ENCODE measurements at regions not wholly inside any gene's neighbourhood (a gene's known extent, or its start where the extent isn't known, plus 50 kb on each side); places are given as distances from the start of the nearest gene placed in this dataset.

GRCh38 chr2:18455236-18455862, 105.1 kb downstream of the RDH14 start:
- no peak overlapping the region for H3K4me3 Mint-ChIP-seq (ENCODE audit: unreplicated experiment)
- no peak for DNase-seq (ENCODE audit: low spot score)
- peaks cover 3% of the 10 kb centered on the region for H3K36me3 Mint-ChIP-seq (ENCODE audit: low read depth)
- peak overlapping the region; percentile 80 for H3K27ac Mint-ChIP-seq (ENCODE audit: unreplicated experiment)
- peak; percentile 69 for TF ChIP-seq CTCF (IDR thresholded peaks at IDR 0.05)
- peaks cover 6% of the 10 kb centered on the region for H3K9me3 Mint-ChIP-seq (ENCODE audit: low read depth)
- H3K4me1 Mint-ChIP-seq (ENCODE audit: low read depth): peaks cover 28% of the 10 kb centered on the region
- peaks cover 2% of the 10 kb centered on the region for H3K27me3 Mint-ChIP-seq (ENCODE audit: low read depth)

- DNase-seq (ENCODE audit: low spot score): no peak
- H3K4me1 Mint-ChIP-seq (ENCODE audit: low read depth): peaks cover 28% of the 10 kb centered on the region
- peaks cover 1% of the 10 kb centered on the region for H3K36me3 Mint-ChIP-seq (ENCODE audit: low read depth)
- TF ChIP-seq CTCF (IDR thresholded peaks at IDR 0.05): no peak
- peak overlapping the region; percentile 80 for H3K27ac Mint-ChIP-seq (ENCODE audit: unreplicated experiment)
- peaks cover under 1% of the 10 kb centered on the region for H3K27me3 Mint-ChIP-seq (ENCODE audit: low read depth)
- no peak overlapping the region for H3K4me3 Mint-ChIP-seq (ENCODE audit: unreplicated experiment)
- H3K9me3 Mint-ChIP-seq (ENCODE audit: low read depth): peaks cover 4% of the 10 kb centered on the region
Measured at GRCh38 chr2:18454692-18455235, 105.7 kb downstream of the RDH14 start.

- H3K4me3 Mint-ChIP-seq (ENCODE audit: unreplicated experiment): no peak overlapping the region
- H3K9me3 Mint-ChIP-seq (ENCODE audit: low read depth): no peaks in the 10 kb centered on the region
- no peaks in the 10 kb centered on the region for H3K36me3 Mint-ChIP-seq (ENCODE audit: low read depth)
- no peak for DNase-seq (ENCODE audit: low spot score)
- no peak overlapping the region for H3K27ac Mint-ChIP-seq (ENCODE audit: unreplicated experiment)
- H3K27me3 Mint-ChIP-seq (ENCODE audit: low read depth): peaks cover 4% of the 10 kb centered on the region
- TF ChIP-seq CTCF (IDR thresholded peaks at IDR 0.05): no peak
- H3K4me1 Mint-ChIP-seq (ENCODE audit: low read depth): no peaks in the 10 kb centered on the region
Measured at GRCh38 chr2:18446715-18447114, 113.7 kb downstream of the RDH14 start.

- Mint-ChIP-seq H3K9me3 (ENCODE audit: low read depth) (no peaks in the 10 kb centered on the region), H3K4me3 (ENCODE audit: unreplicated experiment) (no peak overlapping the region), H3K4me1 (ENCODE audit: low read depth) (no peaks in the 10 kb centered on the region), H3K36me3 (ENCODE audit: low read depth) (no peaks in the 10 kb centered on the region), H3K27ac (ENCODE audit: unreplicated experiment) (no peak overlapping the region), H3K27me3 (ENCODE audit: low read depth) (peaks cover 4% of the 10 kb centered on the region)
- no peak for TF ChIP-seq CTCF (IDR thresholded peaks at IDR 0.05)
- no peak for DNase-seq (ENCODE audit: low spot score)
Measured at GRCh38 chr2:18445433-18446320, 114.8 kb downstream of the RDH14 start.

- Mint-ChIP-seq H3K4me3 (ENCODE audit: unreplicated experiment) (no peak overlapping the region), H3K9me3 (ENCODE audit: low read depth) (no peaks in the 10 kb centered on the region), H3K4me1 (ENCODE audit: low read depth) (no peaks in the 10 kb centered on the region), H3K36me3 (ENCODE audit: low read depth) (no peaks in the 10 kb centered on the region), H3K27ac (ENCODE audit: unreplicated experiment) (no peak overlapping the region), H3K27me3 (ENCODE audit: low read depth) (peaks cover 4% of the 10 kb centered on the region)
- no peak for DNase-seq (ENCODE audit: low spot score)
- TF ChIP-seq CTCF (IDR thresholded peaks at IDR 0.05): no peak
Measured at GRCh38 chr2:18444806-18445205, 115.6 kb downstream of the RDH14 start.

Data from chondrocyte (in vitro differentiated cells).